Gastroesophageal sphincter (tissue), 3 donors: ENCODE measurements at regions not wholly inside any gene's neighbourhood (a gene's known extent, or its start where the extent isn't known, plus 50 kb on each side); places are given as distances from the start of the nearest gene placed in this dataset.
"Not testable (repeated sequence)": the region's sequence is repeated elsewhere in the genome, so short reads cannot be mapped to it uniquely, and the experiment has no call there.

Experiments
- CTCF ChIP-seq, 4 experiments: fragments of 200-600 bp in 2 of 4; fragments of 450-650 bp in 2 of 4; sonication (generic) in 1 of 4; IDR thresholded peaks; one replicate each; pipeline ENCODE4 v1.5.1; 2017 to 2019; ENCODE audit warnings: antibody characterized with exemption in 4 of 4, mild to moderate bottlenecking in 2 of 4, moderate library complexity in 2 of 4
- POLR2A ChIP-seq, 2 donors: fragments of 450-650 bp; IDR thresholded peaks; one replicate each; pipeline ENCODE4 v1.6.1; 2017; ENCODE audit warnings: antibody characterized with exemption in 2 of 2, mild to moderate bottlenecking in 2 of 2, moderate library complexity in 1 of 2

GRCh38 chr21:13893617-13894016 is 284.0 kb downstream of the POTED start:
- TF ChIP-seq POLR2A, CTCF (IDR thresholded peaks at IDR 0.05): not testable (repeated sequence)
